Thymus (tissue), 11 donors: ENCODE measurements at regions not wholly inside any gene's neighbourhood (a gene's known extent, or its start where the extent isn't known, plus 50 kb on each side); places are given as distances from the start of the nearest gene placed in this dataset.

Source experiments
- DNase-seq, 9 donors: peaks; one replicate each; pipeline ENCODE4 v3.0.0-alpha.2; 2013; ENCODE audit warnings: low spot score in 9 of 9, low read depth in 6 of 9, missing footprints in 1 of 9
- H3K27ac ChIP-seq, 2 donors: one replicate each; pipeline ENCODE4 v1.5.1; 2013; ENCODE audit warnings: control low read depth in 1 of 2, low read depth in 1 of 2, low read length in 1 of 2, mild to moderate bottlenecking in 1 of 2, moderate library complexity in 1 of 2
- H3K27me3 ChIP-seq, 2 donors: one replicate each; pipeline ENCODE4 v1.5.1; 2013; ENCODE audit warnings: low read length in 1 of 2; ENCODE audit not compliant: control insufficient read depth in 2 of 2, insufficient read depth in 1 of 2
- H3K36me3 ChIP-seq, 2 donors: one replicate each; pipeline ENCODE4 v1.5.1; 2013; ENCODE audit warnings: low read length in 1 of 2, mild to moderate bottlenecking in 1 of 2, moderate library complexity in 1 of 2; ENCODE audit not compliant: control insufficient read depth in 2 of 2, insufficient read depth in 2 of 2
- H3K4me1 ChIP-seq, 2 donors: one replicate each; pipeline ENCODE4 v1.5.1; 2013; ENCODE audit warnings: low read length in 2 of 2; ENCODE audit not compliant: control insufficient read depth in 2 of 2, insufficient read depth in 2 of 2
- H3K4me3 ChIP-seq, 2 donors: one replicate each; pipeline ENCODE4 v1.5.1; 2013; ENCODE audit warnings: low read length in 2 of 2, control low read depth in 1 of 2, mild to moderate bottlenecking in 1 of 2
- H3K9me3 ChIP-seq, 2 donors: one replicate each; pipeline ENCODE4 v1.5.1; 2013; ENCODE audit warnings: low read length in 1 of 2, mild to moderate bottlenecking in 1 of 2; ENCODE audit not compliant: control insufficient read depth in 2 of 2, insufficient read depth in 1 of 2
- WGBS: extraction: QIAGEN DNeasy Blood & Tissue Kit; methylation state at CpG from one replicate; pipeline ENCODE4 v1.1.7; 2013; 5-methylcytosine and 5-hydroxymethylcytosine counted together
- donor health status: healthy.

DNA sequence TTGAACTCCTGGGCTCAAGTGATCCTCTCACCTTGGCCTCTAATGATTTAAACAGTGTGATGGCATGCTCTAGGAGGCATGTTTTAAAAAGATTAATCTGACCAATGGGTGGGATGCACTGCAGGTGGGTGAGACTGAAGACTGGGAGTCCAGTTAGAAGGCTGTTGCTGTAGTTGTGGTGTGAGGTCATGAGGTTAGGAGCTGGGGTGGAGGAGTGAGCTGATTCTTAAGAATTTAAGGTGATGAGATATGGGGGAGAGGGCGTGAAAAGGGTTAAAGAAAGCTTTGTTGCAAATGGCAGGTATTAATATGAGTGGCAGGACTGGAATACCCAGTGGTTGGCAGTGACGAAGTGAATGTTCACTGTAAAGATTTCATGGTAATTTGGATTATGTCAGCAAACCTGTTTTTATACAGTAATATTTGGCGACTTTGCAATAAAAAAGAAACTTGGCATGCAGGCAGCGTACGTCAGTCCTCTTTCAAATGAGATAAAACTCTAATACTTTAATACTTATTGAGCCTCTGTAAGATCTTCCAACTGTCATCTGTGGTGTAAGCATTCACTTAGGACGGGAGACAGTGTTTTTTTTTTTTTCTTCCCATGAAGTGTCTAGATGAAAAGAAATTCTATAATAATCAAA is 72.8 kb upstream of the MTPN start:
- no peak overlapping the region for H3K27ac ChIP-seq
- no peak overlapping the region for H3K4me3 ChIP-seq
- no peaks in the 10 kb centered on the region for H3K36me3 ChIP-seq
- H3K9me3 ChIP-seq, result no peaks in the 10 kb centered on the region
- no peak for DNase-seq
- WGBS, result 90% methylated on average over 6 of the region's 6 CpGs
- H3K4me1 ChIP-seq, result no peaks in the 10 kb centered on the region
- H3K27me3 ChIP-seq, result no peaks in the 10 kb centered on the region

DNA sequence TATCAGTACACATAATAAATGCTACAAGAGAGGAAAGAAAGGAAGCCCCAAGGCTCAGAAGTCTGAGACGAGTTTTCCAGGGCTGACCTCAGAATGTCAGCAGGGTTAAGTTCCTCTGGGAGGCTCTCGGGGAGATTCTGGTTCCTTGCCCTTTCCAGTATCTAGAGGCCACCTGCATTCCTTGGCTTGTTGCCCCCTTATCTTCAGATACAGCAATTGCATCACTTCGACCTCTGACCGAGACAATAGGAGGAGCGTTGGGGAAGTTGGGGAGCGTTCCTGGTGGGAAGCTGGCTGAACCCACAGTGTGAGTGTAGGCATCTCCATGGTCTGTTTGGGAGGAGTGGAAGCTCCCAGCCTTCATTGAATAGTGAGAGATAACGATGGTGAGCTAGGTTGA is 72.0 kb upstream of the MTPN start:
- Histone ChIP-seq H3K27me3 (no peaks in the 10 kb centered on the region), H3K9me3 (no peaks in the 10 kb centered on the region), H3K36me3 (no peaks in the 10 kb centered on the region), H3K4me3 (no peak overlapping the region), H3K27ac (no peak overlapping the region), H3K4me1 (no peaks in the 10 kb centered on the region)
- 92% methylated on average over 7 of the region's 7 CpGs for WGBS
- DNase-seq, result no peak

- Histone ChIP-seq H3K9me3 (no peaks in the 10 kb centered on the region), H3K27ac (no peak overlapping the region), H3K27me3 (no peaks in the 10 kb centered on the region), H3K4me1 (no peaks in the 10 kb centered on the region), H3K36me3 (no peaks in the 10 kb centered on the region), H3K4me3 (no peak overlapping the region)
- DNase-seq, result no peak
- WGBS, result 94% methylated on average over 2 of the region's 2 CpGs
These were observed 69.4 kb upstream of the MTPN start for GRCh38 chr7:136046548-136046947.

- 92% methylated on average over 1 of the region's 1 CpG for WGBS
These were observed 68.8 kb upstream of the MTPN start for GRCh38 chr7:136045992-136046391.

DNA sequence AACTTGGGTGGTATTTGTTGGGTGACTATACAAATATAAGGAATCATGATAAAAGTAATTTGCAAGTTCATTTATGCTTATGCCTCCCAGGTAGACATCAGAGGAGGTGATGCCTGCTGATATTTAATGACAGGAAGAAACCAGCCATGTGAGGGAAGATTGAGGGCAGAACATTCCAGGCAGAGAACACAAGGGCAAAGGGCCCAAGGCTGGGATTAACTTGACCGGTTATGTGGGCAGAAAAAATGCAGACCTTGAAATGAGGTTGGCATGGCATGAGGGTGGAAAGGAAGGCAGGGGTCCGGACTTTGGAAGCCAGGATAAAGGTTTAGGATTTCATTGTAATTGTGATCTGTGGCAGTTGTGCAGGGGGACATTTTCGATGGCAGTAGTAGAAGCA is 68.0 kb upstream of the MTPN start:
- no peaks in the 10 kb centered on the region for H3K27me3 ChIP-seq
- DNase-seq, result no peak
- H3K36me3 ChIP-seq, result no peaks in the 10 kb centered on the region
- H3K4me3 ChIP-seq, result no peak overlapping the region
- no peaks in the 10 kb centered on the region for H3K9me3 ChIP-seq
- H3K4me1 ChIP-seq, result no peaks in the 10 kb centered on the region
- H3K27ac ChIP-seq, result no peak overlapping the region
- 90% methylated on average over 3 of the region's 3 CpGs for WGBS

More at GRCh38 chr7:136045992-136046391, 68.8 kb upstream of the MTPN start:
- Histone ChIP-seq H3K4me1 (no peaks in the 10 kb centered on the region), H3K4me3 (no peak overlapping the region), H3K9me3 (no peaks in the 10 kb centered on the region), H3K36me3 (no peaks in the 10 kb centered on the region), H3K27me3 (no peaks in the 10 kb centered on the region), H3K27ac (no peak overlapping the region)
- DNase-seq, result no peak

GRCh38 chr7:136039577-136040345 is 62.6 kb upstream of the MTPN start:
- H3K36me3 ChIP-seq, result no peaks in the 10 kb centered on the region
- 90% methylated on average over 5 of the region's 5 CpGs for WGBS

GRCh38 chr7:136036336-136036735 is 59.2 kb upstream of the MTPN start:
- no peaks in the 10 kb centered on the region for H3K27me3 ChIP-seq
- no peak overlapping the region for H3K4me3 ChIP-seq
- 67% methylated on average over 3 of the region's 3 CpGs for WGBS
- no peaks in the 10 kb centered on the region for H3K36me3 ChIP-seq
- no peak overlapping the region for H3K27ac ChIP-seq
- peaks cover 0 to 15% of the 10 kb centered on the region in 2 donors for H3K4me1 ChIP-seq
- H3K9me3 ChIP-seq, result no peaks in the 10 kb centered on the region
- DNase-seq, result no peak

More at GRCh38 chr7:136039577-136040345, 62.6 kb upstream of the MTPN start:
- Histone ChIP-seq H3K4me1 (peaks cover 0 to 3% of the 10 kb centered on the region in 2 donors), H3K27ac (no peak overlapping the region), H3K9me3 (no peaks in the 10 kb centered on the region), H3K4me3 (no peak overlapping the region), H3K27me3 (no peaks in the 10 kb centered on the region)
- no peak for DNase-seq

- H3K4me3 ChIP-seq, result no peak overlapping the region
- H3K27ac ChIP-seq, result peak overlapping the region in 1 of 2 donors; percentile 86
- H3K36me3 ChIP-seq, result no peaks in the 10 kb centered on the region
- DNase-seq, result no peak
- no peaks in the 10 kb centered on the region for H3K27me3 ChIP-seq
- 92% methylated on average over 3 of the region's 3 CpGs for WGBS
- peaks cover 0 to 12% of the 10 kb centered on the region in 2 donors for H3K4me1 ChIP-seq
- H3K9me3 ChIP-seq, result no peaks in the 10 kb centered on the region
These were observed 57.0 kb upstream of the MTPN start for GRCh38 chr7:136034132-136034531.

GRCh38 chr7:136033413-136034031 is 56.4 kb upstream of the MTPN start:
- Histone ChIP-seq H3K4me1 (peaks cover 0 to 12% of the 10 kb centered on the region in 2 donors), H3K9me3 (no peaks in the 10 kb centered on the region), H3K27ac (peak overlapping the region in 1 of 2 donors; percentile 86)

More at GRCh38 chr7:136033413-136034031, 56.4 kb upstream of the MTPN start:
- no peaks in the 10 kb centered on the region for H3K27me3 ChIP-seq
- H3K36me3 ChIP-seq, result no peaks in the 10 kb centered on the region
- DNase-seq, result peak in 5 of 9 donors; percentile 9 to 69 (median 22)
- H3K4me3 ChIP-seq, result no peak overlapping the region
- WGBS, result 90% methylated on average over 6 of the region's 6 CpGs
